ENCODE measurements at regions not wholly inside any gene's neighbourhood (a gene's known extent, or its start where the extent isn't known, plus 50 kb on each side); places are given as distances from the start of the nearest gene placed in this dataset.

DNA sequence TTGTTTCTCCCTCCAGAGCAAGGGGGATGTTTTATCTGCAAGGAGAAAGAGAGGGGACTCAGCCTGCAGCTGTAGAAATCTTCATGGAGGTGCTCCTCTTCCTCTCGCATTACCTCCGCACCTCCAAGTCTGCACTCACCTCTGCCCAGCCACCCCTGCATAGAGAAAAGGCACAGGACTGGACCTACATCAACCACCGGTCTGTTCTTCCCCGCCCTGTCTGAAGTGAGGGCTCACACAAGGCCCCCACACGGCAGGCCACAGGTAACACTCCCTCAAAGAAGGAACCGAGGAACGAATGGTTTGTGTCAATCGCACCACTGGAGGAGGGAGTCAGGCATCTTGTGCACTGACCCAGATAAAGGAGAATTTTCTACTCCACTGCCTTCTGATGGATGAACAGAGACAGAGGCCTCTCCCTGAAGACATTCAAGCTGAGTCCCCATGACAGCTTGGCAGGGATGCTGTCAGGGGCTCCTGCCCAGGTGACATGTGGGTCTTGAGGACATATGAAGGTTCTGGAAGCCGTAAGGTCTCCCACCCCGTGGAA is 260.3 kb downstream of the XXYLT1 start:
- DNase-seq (ENCODE audit: low read depth in 3 of 3) = no peak

DNA sequence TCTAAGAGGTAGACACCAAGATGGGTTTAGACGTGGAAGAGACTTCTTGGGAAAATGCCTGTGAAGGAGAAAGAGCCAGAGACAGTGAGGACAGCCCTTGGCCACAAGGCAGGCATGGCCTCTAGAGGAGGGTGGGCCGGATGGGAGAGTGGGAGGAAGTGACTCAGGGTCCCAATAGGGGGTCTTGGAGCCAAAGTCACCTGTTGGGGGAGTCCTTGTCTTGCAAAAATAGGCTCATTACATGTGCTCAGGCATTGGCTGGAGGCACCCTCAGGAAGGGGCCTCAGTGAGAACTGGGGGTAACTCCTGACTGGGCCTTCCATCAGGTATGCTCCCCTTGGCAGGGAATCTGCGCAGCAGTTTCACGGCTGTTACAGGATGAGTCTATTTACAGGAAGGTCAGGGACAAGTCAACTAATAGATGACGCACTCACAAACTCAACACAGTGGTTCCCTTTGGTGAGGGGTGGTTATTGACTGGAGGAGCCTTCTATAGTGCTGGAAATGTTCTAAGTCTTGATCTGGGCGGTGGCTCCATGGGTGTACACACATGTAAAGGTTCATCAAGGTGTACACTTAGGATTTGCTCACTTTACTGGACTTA is 259.6 kb downstream of the XXYLT1 start:
- no peak for DNase-seq (ENCODE audit: low read depth in 3 of 3)

- DNase-seq (ENCODE audit: low read depth in 3 of 3) = no peak
Observed at GRCh38 chr3:195012100-195012499, 258.9 kb downstream of the XXYLT1 start.

- no peak for DNase-seq (ENCODE audit: low read depth in 3 of 3)
Observed at GRCh38 chr3:195012571-195012970, 258.4 kb downstream of the XXYLT1 start.

DNA sequence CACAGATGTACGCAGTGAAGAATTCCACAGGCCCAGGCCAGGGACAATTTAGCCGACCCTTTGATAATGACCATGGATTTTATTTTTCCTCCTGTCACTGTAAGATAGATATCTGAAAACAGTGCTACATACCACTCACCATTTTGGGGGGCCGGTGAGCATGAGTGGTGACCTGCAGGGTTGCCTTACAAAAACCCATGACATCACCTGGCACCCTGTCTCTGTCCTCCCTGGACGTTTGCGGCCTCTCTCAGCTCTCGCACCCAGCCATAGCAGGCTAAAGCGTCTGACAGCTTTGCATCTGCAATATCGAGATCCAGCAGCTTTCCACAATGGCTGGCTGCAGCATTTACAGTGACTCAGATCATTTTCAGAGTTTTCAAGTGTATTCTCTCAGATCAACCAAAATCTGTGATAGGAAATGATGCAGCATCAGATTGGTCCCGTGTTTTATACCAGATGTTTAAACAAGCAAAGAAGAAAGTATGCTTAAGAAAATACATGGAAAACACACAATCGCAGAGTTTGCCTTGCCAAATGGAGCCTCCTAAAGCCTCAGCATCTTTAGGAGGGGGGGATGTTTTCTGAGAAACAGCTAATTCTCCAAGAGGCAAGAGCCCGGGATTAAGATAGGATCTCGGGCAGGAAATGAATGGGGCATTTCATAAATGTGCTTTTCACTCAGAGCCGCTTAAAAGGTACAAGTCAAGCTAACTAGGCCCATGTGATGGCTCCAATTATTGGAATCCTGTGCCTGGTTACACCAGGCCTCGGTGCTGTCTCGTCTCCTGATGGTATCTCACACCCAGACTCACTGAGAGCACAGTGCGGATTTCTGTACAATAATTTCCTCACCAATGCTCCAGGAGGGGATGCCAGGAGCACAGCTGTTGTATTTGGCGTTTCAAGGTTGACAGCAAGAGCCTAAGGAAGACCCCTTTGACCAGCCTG is 257.3 kb downstream of the XXYLT1 start:
- no peak for DNase-seq (ENCODE audit: low read depth in 3 of 3)

DNA sequence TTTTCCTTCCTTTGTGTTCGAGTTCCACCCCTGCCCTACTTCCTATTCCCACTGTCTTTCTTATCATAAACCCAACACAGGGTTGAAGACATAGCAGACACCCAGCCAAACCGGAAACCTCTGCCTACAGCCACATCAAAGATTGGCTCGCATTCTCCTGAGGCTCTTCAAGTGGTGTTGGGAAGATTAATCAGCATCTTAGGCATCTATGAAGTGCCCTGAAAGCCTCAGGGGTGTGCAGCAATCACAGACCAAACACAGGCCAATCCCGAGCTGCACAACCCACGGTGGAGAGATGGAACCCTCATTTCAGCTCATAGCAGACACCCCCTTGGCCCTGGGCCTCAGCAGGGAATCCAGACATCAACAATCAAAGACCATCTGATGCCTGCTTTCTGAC is 255.9 kb downstream of the XXYLT1 start:
- no peak for DNase-seq (ENCODE audit: low read depth in 3 of 3)

GRCh38 chr3:195017151-195017550 is 253.8 kb downstream of the XXYLT1 start:
- no peak for DNase-seq (ENCODE audit: low read depth in 3 of 3)
